Middle frontal gyrus (tissue), 1 donor: ENCODE measurements at regions not wholly inside any gene's neighbourhood (a gene's known extent, or its start where the extent isn't known, plus 50 kb on each side); places are given as distances from the start of the nearest gene placed in this dataset.
"Not testable (repeated sequence)": the region's sequence is repeated elsewhere in the genome, so short reads cannot be mapped to it uniquely, and the experiment has no call there.

Experiments used
- DNase-seq: peaks from one replicate; pipeline ENCODE4 v3.0.0-alpha.2; 2015; ENCODE audit warnings: low spot score; ENCODE audit errors: extremely low spot score

- no peak for DNase-seq
Observed at GRCh38 chr16:48704710-48705109, 94.7 kb upstream of the N4BP1 start.

GRCh38 chr16:48687421-48688038, 77.5 kb upstream of the N4BP1 start:
- peak; percentile 11 for DNase-seq

GRCh38 chr16:48684148-48684547, 74.2 kb upstream of the N4BP1 start:
- no peak for DNase-seq

- no peak for DNase-seq
Observed at GRCh38 chr16:48682971-48683370, 73.0 kb upstream of the N4BP1 start.

- DNase-seq: no peak
Observed at GRCh38 chr16:48681520-48681919, 71.5 kb upstream of the N4BP1 start.

GRCh38 chr16:48680881-48681280, 70.9 kb upstream of the N4BP1 start:
- no peak for DNase-seq

GRCh38 chr16:48676836-48677235, 66.9 kb upstream of the N4BP1 start:
- DNase-seq: no peak

GRCh38 chr16:48668184-48668583, 58.2 kb upstream of the N4BP1 start:
- DNase-seq: not testable (repeated sequence)

- DNase-seq: no peak
Observed at GRCh38 chr16:48659940-48660339, 50.0 kb upstream of the N4BP1 start.
